ENCODE measurements at regions not wholly inside any gene's neighbourhood (a gene's known extent, or its start where the extent isn't known, plus 50 kb on each side); places are given as distances from the start of the nearest gene placed in this dataset.

- H3K4me3 ChIP-seq (ENCODE audit: low read depth, low read length) = no peak overlapping the region
- H3K27me3 ChIP-seq (ENCODE audit: control insufficient read depth, insufficient read depth, low read length) = no peaks in the 10 kb centered on the region
- no peaks in the 10 kb centered on the region for H3K9me3 ChIP-seq (ENCODE audit: control insufficient read depth, insufficient read depth, low read length)
- no peaks in the 10 kb centered on the region for H3K36me3 ChIP-seq (ENCODE audit: control insufficient read depth, insufficient read depth, low read length)
- no peak overlapping the region for H3K9ac ChIP-seq (ENCODE audit: low read depth, low read length)
- no peaks in the 10 kb centered on the region for H3K4me1 ChIP-seq (ENCODE audit: control insufficient read depth, insufficient read depth, low read length)
Observed at GRCh38 chr1:239603530-239603929, 217.2 kb downstream of the CHRM3 start.

GRCh38 chr1:239606850-239607400, 220.6 kb downstream of the CHRM3 start:
- Histone ChIP-seq H3K4me3 (ENCODE audit: low read depth, low read length) (no peak overlapping the region), H3K4me1 (ENCODE audit: control insufficient read depth, insufficient read depth, low read length) (no peaks in the 10 kb centered on the region), H3K9ac (ENCODE audit: low read depth, low read length) (no peak overlapping the region), H3K27me3 (ENCODE audit: control insufficient read depth, insufficient read depth, low read length) (no peaks in the 10 kb centered on the region), H3K36me3 (ENCODE audit: control insufficient read depth, insufficient read depth, low read length) (no peaks in the 10 kb centered on the region), H3K9me3 (ENCODE audit: control insufficient read depth, insufficient read depth, low read length) (no peaks in the 10 kb centered on the region)

GRCh38 chr1:239608469-239608868, 222.1 kb downstream of the CHRM3 start:
- Histone ChIP-seq H3K36me3 (ENCODE audit: control insufficient read depth, insufficient read depth, low read length) (no peaks in the 10 kb centered on the region), H3K9ac (ENCODE audit: low read depth, low read length) (no peak overlapping the region), H3K27me3 (ENCODE audit: control insufficient read depth, insufficient read depth, low read length) (no peaks in the 10 kb centered on the region), H3K9me3 (ENCODE audit: control insufficient read depth, insufficient read depth, low read length) (no peaks in the 10 kb centered on the region), H3K4me3 (ENCODE audit: low read depth, low read length) (no peak overlapping the region), H3K4me1 (ENCODE audit: control insufficient read depth, insufficient read depth, low read length) (no peaks in the 10 kb centered on the region)

- no peaks in the 10 kb centered on the region for H3K9me3 ChIP-seq (ENCODE audit: control insufficient read depth, insufficient read depth, low read length)
- H3K4me1 ChIP-seq (ENCODE audit: control insufficient read depth, insufficient read depth, low read length) = no peaks in the 10 kb centered on the region
- no peaks in the 10 kb centered on the region for H3K36me3 ChIP-seq (ENCODE audit: control insufficient read depth, insufficient read depth, low read length)
- H3K9ac ChIP-seq (ENCODE audit: low read depth, low read length) = no peak overlapping the region
- no peak overlapping the region for H3K4me3 ChIP-seq (ENCODE audit: low read depth, low read length)
- H3K27me3 ChIP-seq (ENCODE audit: control insufficient read depth, insufficient read depth, low read length) = no peaks in the 10 kb centered on the region
Observed at GRCh38 chr1:239612379-239612778, 226.0 kb downstream of the CHRM3 start.

- H3K9me3 ChIP-seq (ENCODE audit: control insufficient read depth, insufficient read depth, low read length) = no peaks in the 10 kb centered on the region
- no peaks in the 10 kb centered on the region for H3K36me3 ChIP-seq (ENCODE audit: control insufficient read depth, insufficient read depth, low read length)
- no peaks in the 10 kb centered on the region for H3K27me3 ChIP-seq (ENCODE audit: control insufficient read depth, insufficient read depth, low read length)
- H3K4me3 ChIP-seq (ENCODE audit: low read depth, low read length) = no peak overlapping the region
- no peaks in the 10 kb centered on the region for H3K4me1 ChIP-seq (ENCODE audit: control insufficient read depth, insufficient read depth, low read length)
- no peak overlapping the region for H3K9ac ChIP-seq (ENCODE audit: low read depth, low read length)
Observed at GRCh38 chr1:239616673-239617072, 230.3 kb downstream of the CHRM3 start.

- H3K9ac ChIP-seq (ENCODE audit: low read depth, low read length) = no peak overlapping the region
- no peaks in the 10 kb centered on the region for H3K4me1 ChIP-seq (ENCODE audit: control insufficient read depth, insufficient read depth, low read length)
- no peaks in the 10 kb centered on the region for H3K36me3 ChIP-seq (ENCODE audit: control insufficient read depth, insufficient read depth, low read length)
- no peak overlapping the region for H3K4me3 ChIP-seq (ENCODE audit: low read depth, low read length)
- H3K27me3 ChIP-seq (ENCODE audit: control insufficient read depth, insufficient read depth, low read length) = no peaks in the 10 kb centered on the region
- no peaks in the 10 kb centered on the region for H3K9me3 ChIP-seq (ENCODE audit: control insufficient read depth, insufficient read depth, low read length)
Observed at GRCh38 chr1:239617259-239617658, 230.9 kb downstream of the CHRM3 start.

GRCh38 chr1:239617731-239618130, 231.4 kb downstream of the CHRM3 start:
- no peaks in the 10 kb centered on the region for H3K9me3 ChIP-seq (ENCODE audit: control insufficient read depth, insufficient read depth, low read length)
- no peaks in the 10 kb centered on the region for H3K36me3 ChIP-seq (ENCODE audit: control insufficient read depth, insufficient read depth, low read length)
- H3K4me1 ChIP-seq (ENCODE audit: control insufficient read depth, insufficient read depth, low read length) = no peaks in the 10 kb centered on the region

GRCh38 chr1:239619190-239619589, 232.8 kb downstream of the CHRM3 start:
- no peak overlapping the region for H3K9ac ChIP-seq (ENCODE audit: low read depth, low read length)
- H3K9me3 ChIP-seq (ENCODE audit: control insufficient read depth, insufficient read depth, low read length) = no peaks in the 10 kb centered on the region
- no peaks in the 10 kb centered on the region for H3K4me1 ChIP-seq (ENCODE audit: control insufficient read depth, insufficient read depth, low read length)
- H3K36me3 ChIP-seq (ENCODE audit: control insufficient read depth, insufficient read depth, low read length) = no peaks in the 10 kb centered on the region
- no peak overlapping the region for H3K4me3 ChIP-seq (ENCODE audit: low read depth, low read length)
- no peaks in the 10 kb centered on the region for H3K27me3 ChIP-seq (ENCODE audit: control insufficient read depth, insufficient read depth, low read length)

More at GRCh38 chr1:239617731-239618130, 231.4 kb downstream of the CHRM3 start:
- Histone ChIP-seq H3K27me3 (ENCODE audit: control insufficient read depth, insufficient read depth, low read length) (no peaks in the 10 kb centered on the region), H3K9ac (ENCODE audit: low read depth, low read length) (no peak overlapping the region), H3K4me3 (ENCODE audit: low read depth, low read length) (no peak overlapping the region)

GRCh38 chr1:239630767-239631166, 244.4 kb downstream of the CHRM3 start:
- H3K4me1 ChIP-seq (ENCODE audit: control insufficient read depth, insufficient read depth, low read length) = no peaks in the 10 kb centered on the region
- H3K27me3 ChIP-seq (ENCODE audit: control insufficient read depth, insufficient read depth, low read length) = no peaks in the 10 kb centered on the region
- H3K4me3 ChIP-seq (ENCODE audit: low read depth, low read length) = peak overlapping the region; percentile 28
- H3K9ac ChIP-seq (ENCODE audit: low read depth, low read length) = no peak overlapping the region
- H3K36me3 ChIP-seq (ENCODE audit: control insufficient read depth, insufficient read depth, low read length) = no peaks in the 10 kb centered on the region
- no peaks in the 10 kb centered on the region for H3K9me3 ChIP-seq (ENCODE audit: control insufficient read depth, insufficient read depth, low read length)

- Histone ChIP-seq H3K9ac (ENCODE audit: low read depth, low read length) (no peak overlapping the region), H3K36me3 (ENCODE audit: control insufficient read depth, insufficient read depth, low read length) (no peaks in the 10 kb centered on the region), H3K9me3 (ENCODE audit: control insufficient read depth, insufficient read depth, low read length) (no peaks in the 10 kb centered on the region), H3K4me3 (ENCODE audit: low read depth, low read length) (no peak overlapping the region), H3K4me1 (ENCODE audit: control insufficient read depth, insufficient read depth, low read length) (no peaks in the 10 kb centered on the region), H3K27me3 (ENCODE audit: control insufficient read depth, insufficient read depth, low read length) (no peaks in the 10 kb centered on the region)
Observed at GRCh38 chr1:239633432-239633831, 247.1 kb downstream of the CHRM3 start.

GRCh38 chr1:239635276-239635675, 248.9 kb downstream of the CHRM3 start:
- Histone ChIP-seq H3K27me3 (ENCODE audit: control insufficient read depth, insufficient read depth, low read length) (no peaks in the 10 kb centered on the region), H3K9me3 (ENCODE audit: control insufficient read depth, insufficient read depth, low read length) (no peaks in the 10 kb centered on the region), H3K9ac (ENCODE audit: low read depth, low read length) (no peak overlapping the region), H3K4me3 (ENCODE audit: low read depth, low read length) (no peak overlapping the region), H3K4me1 (ENCODE audit: control insufficient read depth, insufficient read depth, low read length) (no peaks in the 10 kb centered on the region), H3K36me3 (ENCODE audit: control insufficient read depth, insufficient read depth, low read length) (no peaks in the 10 kb centered on the region)

GRCh38 chr1:239636347-239636746, 250.0 kb downstream of the CHRM3 start:
- H3K9ac ChIP-seq (ENCODE audit: low read depth, low read length) = no peak overlapping the region
- H3K36me3 ChIP-seq (ENCODE audit: control insufficient read depth, insufficient read depth, low read length) = no peaks in the 10 kb centered on the region
- H3K4me3 ChIP-seq (ENCODE audit: low read depth, low read length) = no peak overlapping the region
- no peaks in the 10 kb centered on the region for H3K9me3 ChIP-seq (ENCODE audit: control insufficient read depth, insufficient read depth, low read length)
- no peaks in the 10 kb centered on the region for H3K27me3 ChIP-seq (ENCODE audit: control insufficient read depth, insufficient read depth, low read length)
- H3K4me1 ChIP-seq (ENCODE audit: control insufficient read depth, insufficient read depth, low read length) = no peaks in the 10 kb centered on the region
